ENCODE measurements at regions not wholly inside any gene's neighbourhood (a gene's known extent, or its start where the extent isn't known, plus 50 kb on each side); places are given as distances from the start of the nearest gene placed in this dataset.

DNA sequence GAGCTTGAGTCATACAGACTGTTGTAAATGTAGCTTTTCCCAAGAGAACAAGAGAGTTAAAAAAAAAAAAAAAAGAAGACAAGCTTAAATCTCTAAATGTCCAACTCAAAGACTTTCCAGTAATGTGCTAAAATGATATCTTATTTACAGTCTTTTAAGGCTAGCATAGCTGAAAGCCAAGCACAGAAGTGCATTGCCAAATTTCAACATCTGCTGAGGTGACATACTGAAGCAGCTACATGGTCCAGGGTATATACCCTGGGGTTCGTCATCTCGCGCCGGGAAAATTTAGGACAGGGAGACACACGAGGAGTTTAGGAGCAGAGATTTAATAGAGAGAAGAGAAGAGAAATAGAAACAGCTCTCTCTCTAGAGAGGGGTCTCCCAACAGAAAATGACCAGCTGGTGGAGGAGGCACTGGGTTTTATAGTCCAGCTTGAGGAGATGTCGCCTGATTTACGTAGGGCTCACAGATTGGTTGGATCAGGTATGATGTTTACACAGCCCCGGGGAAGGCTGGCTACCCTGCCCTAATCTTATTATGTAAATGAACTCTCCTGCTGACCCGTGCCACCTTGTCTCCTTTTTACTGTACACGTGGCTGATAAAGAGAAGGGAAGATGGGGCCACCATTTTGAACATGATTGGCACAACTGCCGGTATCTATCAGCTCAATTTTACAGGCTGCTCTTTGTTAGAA is 172.7 kb downstream of the TRIM33 start:
- TF ChIP-seq, protein P1, sequence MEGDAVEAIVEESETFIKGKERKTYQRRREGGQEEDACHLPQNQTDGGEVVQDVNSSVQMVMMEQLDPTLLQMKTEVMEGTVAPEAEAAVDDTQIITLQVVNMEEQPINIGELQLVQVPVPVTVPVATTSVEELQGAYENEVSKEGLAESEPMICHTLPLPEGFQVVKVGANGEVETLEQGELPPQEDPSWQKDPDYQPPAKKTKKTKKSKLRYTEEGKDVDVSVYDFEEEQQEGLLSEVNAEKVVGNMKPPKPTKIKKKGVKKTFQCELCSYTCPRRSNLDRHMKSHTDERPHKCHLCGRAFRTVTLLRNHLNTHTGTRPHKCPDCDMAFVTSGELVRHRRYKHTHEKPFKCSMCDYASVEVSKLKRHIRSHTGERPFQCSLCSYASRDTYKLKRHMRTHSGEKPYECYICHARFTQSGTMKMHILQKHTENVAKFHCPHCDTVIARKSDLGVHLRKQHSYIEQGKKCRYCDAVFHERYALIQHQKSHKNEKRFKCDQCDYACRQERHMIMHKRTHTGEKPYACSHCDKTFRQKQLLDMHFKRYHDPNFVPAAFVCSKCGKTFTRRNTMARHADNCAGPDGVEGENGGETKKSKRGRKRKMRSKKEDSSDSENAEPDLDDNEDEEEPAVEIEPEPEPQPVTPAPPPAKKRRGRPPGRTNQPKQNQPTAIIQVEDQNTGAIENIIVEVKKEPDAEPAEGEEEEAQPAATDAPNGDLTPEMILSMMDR (IDR thresholded peaks at IDR 0.05) = no peak
- Mint-ChIP-seq H3K9me3 (no peaks in the 10 kb centered on the region), H3K4me1 (ENCODE audit: low read depth) (peaks cover 64% of the 10 kb centered on the region), H3K27ac (no peak overlapping the region), H3K27me3 (no peaks in the 10 kb centered on the region), H3K36me3 (ENCODE audit: low read depth) (no peaks in the 10 kb centered on the region), H3K4me3 (no peak overlapping the region)
- no peak for DNase-seq
- no peak for ATAC-seq
- ChIA-PET POLR2A (no interaction called here), CTCF (interaction anchor here (1.1 to 3.1 kb wide), 5 partner anchors 8 to 90 kb away, joined by 3 to 19 read pairs (median 5); no protein-coding TSS in a partner anchor)
- intact Hi-C loops (cut with micrococcal nuclease) = no loop called here

DNA sequence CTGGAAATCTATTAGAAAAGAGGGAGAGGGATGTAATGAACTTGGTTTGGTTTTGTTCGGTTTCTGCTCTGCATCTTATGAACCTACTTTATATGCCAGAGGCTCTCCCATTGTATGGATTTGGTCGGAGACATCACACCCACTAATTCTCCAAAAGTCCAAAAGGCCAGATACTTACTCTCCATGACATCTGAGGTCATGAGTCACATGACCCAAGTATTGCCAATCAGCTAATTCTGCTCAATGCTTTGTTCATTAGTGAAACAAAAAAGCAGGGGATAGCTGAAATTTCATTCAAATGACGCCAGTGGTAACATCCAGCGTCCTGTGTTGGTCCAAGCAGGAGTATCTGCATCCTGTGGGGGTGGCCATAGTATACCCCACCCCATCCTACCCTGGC is 173.6 kb downstream of the TRIM33 start:
- no peak for ATAC-seq
- Mint-ChIP-seq H3K4me3 (no peak overlapping the region), H3K36me3 (ENCODE audit: low read depth) (no peaks in the 10 kb centered on the region), H3K4me1 (ENCODE audit: low read depth) (peaks cover 65% of the 10 kb centered on the region), H3K9me3 (no peaks in the 10 kb centered on the region), H3K27me3 (no peaks in the 10 kb centered on the region), H3K27ac (no peak overlapping the region)
- intact Hi-C loops (cut with micrococcal nuclease) = no loop called here
- POLR2A ChIA-PET = no interaction called here
- TF ChIP-seq, protein P1 (IDR thresholded peaks at IDR 0.05) = no peak
- CTCF ChIA-PET = interaction anchor here (1.5 to 3.1 kb wide), 2 partner anchors 9 to 55 kb away, joined by 5 to 19 read pairs; no protein-coding TSS in a partner anchor
- DNase-seq = no peak

DNA sequence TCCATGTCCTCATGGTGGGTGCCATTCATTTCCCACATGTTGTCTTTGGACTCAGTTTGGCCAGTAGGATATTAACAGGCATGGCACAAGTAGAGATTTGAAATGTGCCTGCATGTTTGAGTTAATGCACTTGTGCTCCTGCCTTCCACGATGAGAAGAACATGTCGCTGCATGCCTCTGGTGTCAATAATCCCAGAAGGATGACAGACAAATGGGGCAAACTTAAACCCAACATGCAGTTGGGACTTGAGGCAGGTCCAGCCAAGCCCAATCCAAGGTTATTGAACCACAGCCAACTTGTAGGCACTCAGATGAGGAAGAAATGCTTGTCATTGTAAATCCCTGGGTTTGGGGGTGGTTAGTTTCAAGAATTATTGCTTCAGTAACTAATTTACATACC is 174.6 kb downstream of the TRIM33 start:
- intact Hi-C loops (cut with micrococcal nuclease) = no loop called here
- Mint-ChIP-seq H3K4me3 (no peak overlapping the region), H3K4me1 (ENCODE audit: low read depth) (peaks cover 64% of the 10 kb centered on the region), H3K36me3 (ENCODE audit: low read depth) (no peaks in the 10 kb centered on the region), H3K9me3 (no peaks in the 10 kb centered on the region), H3K27ac (no peak overlapping the region), H3K27me3 (no peaks in the 10 kb centered on the region)
- DNase-seq (no peak), ATAC-seq (no peak)
- CTCF ChIA-PET = interaction anchor here (3.1 kb wide), 1 partner anchor 10 kb away, joined by 19 read pairs; no protein-coding TSS in a partner anchor
- POLR2A ChIA-PET = no interaction called here
- TF ChIP-seq, protein P1 (IDR thresholded peaks at IDR 0.05) = no peak

DNA sequence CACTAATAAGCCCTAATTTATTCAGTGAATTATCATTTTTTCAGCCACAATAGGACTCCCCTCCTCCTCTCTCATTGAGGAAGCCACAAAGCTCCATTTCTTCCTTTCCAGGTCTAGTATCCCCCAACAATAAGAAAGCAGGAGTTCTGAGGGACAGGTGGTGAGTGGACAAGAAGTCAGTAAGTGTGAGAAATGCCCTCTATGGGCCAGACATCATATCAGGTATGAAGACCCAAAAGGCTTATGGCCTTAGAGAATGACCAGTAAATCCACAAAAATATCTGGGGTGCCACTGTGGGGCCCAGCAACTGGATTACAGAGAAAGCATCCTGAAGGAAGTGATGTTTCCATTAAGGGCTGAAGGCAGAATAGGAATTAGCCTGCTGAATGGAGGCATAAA is 175.7 kb downstream of the TRIM33 start:
- no peaks in the 10 kb centered on the region for H3K36me3 Mint-ChIP-seq (ENCODE audit: low read depth)
- peak overlapping the region; percentile 46 for H3K27ac Mint-ChIP-seq
- H3K4me3 Mint-ChIP-seq = no peak overlapping the region
- TF ChIP-seq, protein P1 (IDR thresholded peaks at IDR 0.05) = no peak
- DNase-seq (no peak), ATAC-seq (no peak)
- CTCF ChIA-PET = interaction anchor here (1.2 to 2.4 kb wide), 3 partner anchors 12 to 336 kb away, joined by 4 to 13 read pairs (median 4); no protein-coding TSS in a partner anchor
- intact Hi-C loops (cut with micrococcal nuclease) = no loop called here
- H3K9me3 Mint-ChIP-seq = no peaks in the 10 kb centered on the region
- H3K4me1 Mint-ChIP-seq (ENCODE audit: low read depth) = peaks cover 62% of the 10 kb centered on the region
- no peaks in the 10 kb centered on the region for H3K27me3 Mint-ChIP-seq
- POLR2A ChIA-PET = interaction anchor here (0.5 kb wide), 1 partner anchor 450 kb away, joined by 3 read pairs; no protein-coding TSS in a partner anchor

DNA sequence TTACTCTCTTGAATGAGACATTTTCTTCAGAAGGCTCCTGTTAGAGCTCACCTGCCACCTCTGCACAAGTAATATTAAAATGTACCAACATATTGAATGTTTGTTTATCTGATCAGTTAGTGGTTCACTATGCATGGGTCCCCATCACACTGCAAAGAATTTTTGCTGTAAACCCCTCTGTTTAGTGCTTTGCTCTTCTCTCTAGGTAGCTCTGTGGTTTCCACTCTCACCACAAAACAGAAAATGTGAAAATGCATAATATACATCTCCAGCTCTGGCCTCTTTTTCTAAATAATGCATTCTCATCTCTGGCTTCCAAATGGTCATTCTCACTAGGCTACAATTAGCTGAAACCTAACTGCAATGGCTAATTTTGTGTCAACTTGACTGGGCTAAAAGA is 176.7 kb downstream of the TRIM33 start:
- ChIA-PET POLR2A (no interaction called here), CTCF (interaction anchor here (1.2 to 2.4 kb wide), 5 partner anchors 8 to 337 kb away, joined by 3 to 13 read pairs (median 4); no protein-coding TSS in a partner anchor)
- Mint-ChIP-seq H3K36me3 (ENCODE audit: low read depth) (no peaks in the 10 kb centered on the region), H3K4me1 (ENCODE audit: low read depth) (peaks cover 59% of the 10 kb centered on the region), H3K4me3 (no peak overlapping the region), H3K27me3 (no peaks in the 10 kb centered on the region), H3K9me3 (no peaks in the 10 kb centered on the region), H3K27ac (peak overlapping the region; percentile 52)
- TF ChIP-seq, protein P1 (IDR thresholded peaks at IDR 0.05) = no peak
- ATAC-seq (peak; percentile 41), DNase-seq (no peak)
- intact Hi-C loops (cut with micrococcal nuclease) = no loop called here
